ENCODE measurements at regions not wholly inside any gene's neighbourhood (a gene's known extent, or its start where the extent isn't known, plus 50 kb on each side); places are given as distances from the start of the nearest gene placed in this dataset.

- no peak overlapping the region for H3K4me3 ChIP-seq (ENCODE audit: low read length in 3 of 3)
- peaks cover 0 to 2% (median 0%) of the 10 kb centered on the region in 3 donors for H3K9me3 ChIP-seq (ENCODE audit: control insufficient read depth in 3 of 3, low read length in 3 of 3)
- H3K36me3 ChIP-seq (ENCODE audit: control insufficient read depth in 3 of 3, insufficient read depth in 3 of 3, low read length in 3 of 3): no peaks in the 10 kb centered on the region
- H3K9ac ChIP-seq (ENCODE audit: low read depth in 1 of 3, low read length in 3 of 3): no peak overlapping the region
- H3K27ac ChIP-seq (ENCODE audit: low read depth, low read length): no peak overlapping the region
- H3K4me1 ChIP-seq (ENCODE audit: control insufficient read depth in 3 of 3, insufficient read depth in 3 of 3, low read length in 3 of 3): no peaks in the 10 kb centered on the region
- no peaks in the 10 kb centered on the region for H3K27me3 ChIP-seq (ENCODE audit: control insufficient read depth in 3 of 3, insufficient read depth in 3 of 3, low read length in 3 of 3)
These were observed 284.5 kb upstream of the RASA1 start for GRCh38 chr5:86983208-86983607.

DNA sequence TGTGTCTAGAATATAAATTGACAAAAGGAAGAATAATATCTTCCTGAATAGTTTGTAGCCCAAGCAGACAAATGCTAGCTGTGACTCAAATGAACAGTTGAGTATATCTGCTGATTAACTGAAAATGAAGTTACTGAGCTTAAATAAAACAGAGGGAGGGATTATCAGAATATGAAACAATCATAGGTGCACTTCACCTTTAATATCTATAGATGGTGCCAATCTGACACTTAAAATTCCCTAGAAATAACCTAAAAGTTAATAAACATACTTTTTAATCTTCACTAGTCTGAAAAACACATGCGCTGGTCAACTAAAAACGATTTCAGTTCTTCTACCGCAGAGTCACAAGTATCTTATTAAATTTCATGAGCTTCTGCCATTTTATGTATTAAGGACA lies 280.8 kb upstream of the RASA1 start:
- Histone ChIP-seq H3K27ac (ENCODE audit: low read depth, low read length) (no peak overlapping the region), H3K9me3 (ENCODE audit: control insufficient read depth in 3 of 3, low read length in 3 of 3) (peaks cover 0 to 2% (median 0%) of the 10 kb centered on the region in 3 donors), H3K4me3 (ENCODE audit: low read length in 3 of 3) (no peak overlapping the region)

GRCh38 chr5:86997516-86997915 lies 270.2 kb upstream of the RASA1 start:
- H3K36me3 ChIP-seq (ENCODE audit: control insufficient read depth in 3 of 3, insufficient read depth in 3 of 3, low read length in 3 of 3): no peaks in the 10 kb centered on the region
- peaks cover 0 to 5% (median 0%) of the 10 kb centered on the region in 3 donors for H3K9me3 ChIP-seq (ENCODE audit: control insufficient read depth in 3 of 3, low read length in 3 of 3)
- H3K9ac ChIP-seq (ENCODE audit: low read depth in 1 of 3, low read length in 3 of 3): no peak overlapping the region
- H3K4me1 ChIP-seq (ENCODE audit: control insufficient read depth in 3 of 3, insufficient read depth in 3 of 3, low read length in 3 of 3): no peaks in the 10 kb centered on the region
- H3K27me3 ChIP-seq (ENCODE audit: control insufficient read depth in 3 of 3, insufficient read depth in 3 of 3, low read length in 3 of 3): no peaks in the 10 kb centered on the region
- H3K27ac ChIP-seq (ENCODE audit: low read depth, low read length): no peak overlapping the region
- no peak overlapping the region for H3K4me3 ChIP-seq (ENCODE audit: low read length in 3 of 3)

More for the DNA sequence above, 280.8 kb upstream of the RASA1 start:
- H3K36me3 ChIP-seq (ENCODE audit: control insufficient read depth in 3 of 3, insufficient read depth in 3 of 3, low read length in 3 of 3): no peaks in the 10 kb centered on the region
- no peaks in the 10 kb centered on the region for H3K27me3 ChIP-seq (ENCODE audit: control insufficient read depth in 3 of 3, insufficient read depth in 3 of 3, low read length in 3 of 3)
- H3K9ac ChIP-seq (ENCODE audit: low read depth in 1 of 3, low read length in 3 of 3): no peak overlapping the region
- no peaks in the 10 kb centered on the region for H3K4me1 ChIP-seq (ENCODE audit: control insufficient read depth in 3 of 3, insufficient read depth in 3 of 3, low read length in 3 of 3)

DNA sequence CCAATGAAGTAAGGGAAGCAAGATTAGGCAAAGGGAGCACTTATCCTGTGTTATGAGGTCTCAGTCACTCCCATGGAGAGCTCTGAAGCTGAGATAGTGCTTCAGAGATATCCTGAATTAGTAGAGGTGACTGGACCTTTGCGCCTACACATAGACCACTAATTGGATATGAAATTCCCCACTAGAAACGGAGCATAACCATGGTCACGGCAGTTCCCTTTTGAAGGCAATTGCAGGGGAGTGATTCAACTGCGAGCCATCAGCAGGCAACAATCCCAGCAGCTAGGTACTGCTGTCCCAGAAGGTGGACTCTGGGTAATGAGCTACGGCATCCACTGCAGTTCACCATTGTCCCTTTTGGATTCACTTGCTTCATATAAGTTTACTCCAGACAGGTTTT lies 267.7 kb upstream of the RASA1 start:
- Histone ChIP-seq H3K9ac (ENCODE audit: low read depth in 1 of 3, low read length in 3 of 3) (no peak overlapping the region), H3K4me3 (ENCODE audit: low read length in 3 of 3) (no peak overlapping the region), H3K36me3 (ENCODE audit: control insufficient read depth in 3 of 3, insufficient read depth in 3 of 3, low read length in 3 of 3) (no peaks in the 10 kb centered on the region), H3K27ac (ENCODE audit: low read depth, low read length) (no peak overlapping the region), H3K9me3 (ENCODE audit: control insufficient read depth in 3 of 3, low read length in 3 of 3) (peaks cover 0 to 5% (median 0%) of the 10 kb centered on the region in 3 donors), H3K4me1 (ENCODE audit: control insufficient read depth in 3 of 3, insufficient read depth in 3 of 3, low read length in 3 of 3) (no peaks in the 10 kb centered on the region), H3K27me3 (ENCODE audit: control insufficient read depth in 3 of 3, insufficient read depth in 3 of 3, low read length in 3 of 3) (no peaks in the 10 kb centered on the region)

DNA sequence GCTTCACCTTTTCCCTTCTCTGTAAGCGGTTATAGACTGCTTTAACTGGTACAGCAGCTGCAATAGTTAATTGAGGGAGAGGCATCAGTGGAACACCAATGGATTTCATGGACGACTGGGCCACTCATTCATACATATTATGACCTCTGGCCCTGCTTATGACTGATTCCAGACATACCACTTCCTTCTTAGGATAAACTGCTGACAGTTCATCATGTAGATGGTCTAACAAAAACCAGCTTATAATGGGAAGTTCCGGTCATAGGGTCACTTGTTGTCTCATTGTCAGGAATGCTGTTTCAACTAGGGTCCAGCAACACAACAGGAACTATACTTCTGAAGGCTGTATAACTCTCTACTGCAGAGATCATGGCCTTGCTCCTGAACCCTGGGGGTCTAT lies 265.2 kb upstream of the RASA1 start:
- Histone ChIP-seq H3K4me3 (ENCODE audit: low read length in 3 of 3) (no peak overlapping the region), H3K36me3 (ENCODE audit: control insufficient read depth in 3 of 3, insufficient read depth in 3 of 3, low read length in 3 of 3) (no peaks in the 10 kb centered on the region), H3K4me1 (ENCODE audit: control insufficient read depth in 3 of 3, insufficient read depth in 3 of 3, low read length in 3 of 3) (no peaks in the 10 kb centered on the region), H3K9ac (ENCODE audit: low read depth in 1 of 3, low read length in 3 of 3) (no peak overlapping the region), H3K27me3 (ENCODE audit: control insufficient read depth in 3 of 3, insufficient read depth in 3 of 3, low read length in 3 of 3) (no peaks in the 10 kb centered on the region), H3K9me3 (ENCODE audit: control insufficient read depth in 3 of 3, low read length in 3 of 3) (peaks cover 0 to under 1% (median 0%) of the 10 kb centered on the region in 3 donors), H3K27ac (ENCODE audit: low read depth, low read length) (no peak overlapping the region)

- H3K27ac ChIP-seq (ENCODE audit: low read depth, low read length): no peak overlapping the region
These were observed 263.6 kb upstream of the RASA1 start for GRCh38 chr5:87004101-87004500.

DNA sequence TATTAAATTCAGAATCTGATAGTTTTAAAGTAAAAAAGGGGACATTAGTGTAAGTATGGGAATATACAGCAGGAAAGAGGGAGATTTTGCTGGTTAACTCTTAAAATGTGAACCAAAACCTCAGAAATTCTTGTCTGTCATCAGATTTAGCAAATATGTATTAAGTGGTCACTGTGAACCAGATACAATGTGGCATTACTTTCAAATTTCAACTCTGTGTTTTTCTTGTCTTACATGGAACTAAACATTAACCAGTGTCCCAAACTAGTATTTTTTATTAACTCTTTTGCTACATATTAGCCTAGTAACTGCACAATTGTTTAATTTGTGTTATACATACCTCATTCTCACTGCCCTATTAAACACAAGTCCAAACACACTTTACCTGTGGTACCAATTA lies 259.9 kb upstream of the RASA1 start:
- Histone ChIP-seq H3K27me3 (ENCODE audit: control insufficient read depth in 3 of 3, insufficient read depth in 3 of 3, low read length in 3 of 3) (no peaks in the 10 kb centered on the region), H3K27ac (ENCODE audit: low read depth, low read length) (no peak overlapping the region), H3K4me3 (ENCODE audit: low read length in 3 of 3) (no peak overlapping the region), H3K4me1 (ENCODE audit: control insufficient read depth in 3 of 3, insufficient read depth in 3 of 3, low read length in 3 of 3) (no peaks in the 10 kb centered on the region), H3K9me3 (ENCODE audit: control insufficient read depth in 3 of 3, low read length in 3 of 3) (no peaks in the 10 kb centered on the region), H3K36me3 (ENCODE audit: control insufficient read depth in 3 of 3, insufficient read depth in 3 of 3, low read length in 3 of 3) (no peaks in the 10 kb centered on the region), H3K9ac (ENCODE audit: low read depth in 1 of 3, low read length in 3 of 3) (no peak overlapping the region)

More at GRCh38 chr5:87004101-87004500, 263.6 kb upstream of the RASA1 start:
- Histone ChIP-seq H3K27me3 (ENCODE audit: control insufficient read depth in 3 of 3, insufficient read depth in 3 of 3, low read length in 3 of 3) (no peaks in the 10 kb centered on the region), H3K9ac (ENCODE audit: low read depth in 1 of 3, low read length in 3 of 3) (no peak overlapping the region), H3K4me1 (ENCODE audit: control insufficient read depth in 3 of 3, insufficient read depth in 3 of 3, low read length in 3 of 3) (no peaks in the 10 kb centered on the region), H3K9me3 (ENCODE audit: control insufficient read depth in 3 of 3, low read length in 3 of 3) (no peaks in the 10 kb centered on the region), H3K36me3 (ENCODE audit: control insufficient read depth in 3 of 3, insufficient read depth in 3 of 3, low read length in 3 of 3) (no peaks in the 10 kb centered on the region), H3K4me3 (ENCODE audit: low read length in 3 of 3) (no peak overlapping the region)

DNA sequence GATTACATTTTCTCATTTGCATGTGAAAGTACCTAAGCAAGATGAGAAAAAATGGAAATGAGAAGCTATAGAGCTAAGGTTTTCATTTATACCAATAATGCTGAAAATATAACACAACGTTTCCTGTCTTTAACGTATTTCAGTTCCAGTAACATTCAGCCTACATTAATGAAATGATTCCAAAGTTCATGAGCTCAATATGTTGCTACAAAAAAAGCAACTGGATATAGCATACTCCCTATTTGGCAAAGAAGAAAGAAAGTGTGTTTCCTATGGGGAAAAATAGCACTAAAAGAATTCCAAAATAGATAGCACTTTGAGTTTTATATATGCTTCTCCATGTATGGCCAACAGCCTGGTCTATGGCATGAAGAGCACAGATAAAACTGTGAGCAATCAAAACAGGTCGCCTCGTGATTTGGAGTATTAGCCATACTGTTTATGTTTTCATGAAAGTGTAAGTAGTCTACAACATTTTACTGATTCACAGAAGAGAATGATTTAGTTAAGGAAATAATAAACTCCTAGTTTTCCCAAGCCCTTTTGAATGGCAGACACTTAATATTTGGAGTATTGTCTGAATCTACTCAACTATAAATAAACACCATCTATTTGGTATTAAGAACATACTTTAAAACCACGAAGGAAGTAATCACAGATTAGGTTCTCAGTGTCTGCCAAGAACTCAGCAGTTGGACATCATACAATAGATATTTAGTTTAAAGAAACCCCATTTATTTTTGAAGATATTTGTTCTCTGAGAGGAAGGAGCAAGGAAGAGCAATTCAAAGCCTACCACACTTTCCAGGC lies 258.7 kb upstream of the RASA1 start:
- Histone ChIP-seq H3K27me3 (ENCODE audit: control insufficient read depth in 3 of 3, insufficient read depth in 3 of 3, low read length in 3 of 3) (no peaks in the 10 kb centered on the region), H3K4me3 (ENCODE audit: low read length in 3 of 3) (no peak overlapping the region), H3K9me3 (ENCODE audit: control insufficient read depth in 3 of 3, low read length in 3 of 3) (no peaks in the 10 kb centered on the region), H3K27ac (ENCODE audit: low read depth, low read length) (no peak overlapping the region), H3K4me1 (ENCODE audit: control insufficient read depth in 3 of 3, insufficient read depth in 3 of 3, low read length in 3 of 3) (no peaks in the 10 kb centered on the region), H3K9ac (ENCODE audit: low read depth in 1 of 3, low read length in 3 of 3) (no peak overlapping the region), H3K36me3 (ENCODE audit: control insufficient read depth in 3 of 3, insufficient read depth in 3 of 3, low read length in 3 of 3) (no peaks in the 10 kb centered on the region)

DNA sequence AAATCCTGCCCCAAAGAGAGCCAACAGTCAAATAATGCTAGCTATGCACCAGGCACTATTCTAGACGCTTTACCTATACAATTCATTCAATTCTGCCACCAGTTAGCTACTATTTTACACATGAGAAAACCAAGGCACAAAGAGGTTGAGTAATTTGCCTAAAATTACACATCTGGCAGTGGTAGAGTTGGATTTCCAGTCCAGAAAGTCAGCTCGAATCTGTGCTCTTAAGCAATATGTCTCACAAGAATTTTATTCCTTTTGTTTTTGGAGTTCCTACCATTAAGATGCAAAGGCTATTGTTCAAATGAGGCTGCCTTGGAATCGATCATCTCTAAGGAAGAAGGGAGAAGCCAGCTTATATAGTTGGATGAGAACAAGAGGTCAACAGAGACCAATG lies 256.9 kb upstream of the RASA1 start:
- H3K36me3 ChIP-seq (ENCODE audit: control insufficient read depth in 3 of 3, insufficient read depth in 3 of 3, low read length in 3 of 3): no peaks in the 10 kb centered on the region
- no peaks in the 10 kb centered on the region for H3K27me3 ChIP-seq (ENCODE audit: control insufficient read depth in 3 of 3, insufficient read depth in 3 of 3, low read length in 3 of 3)
- H3K27ac ChIP-seq (ENCODE audit: low read depth, low read length): no peak overlapping the region
- no peaks in the 10 kb centered on the region for H3K4me1 ChIP-seq (ENCODE audit: control insufficient read depth in 3 of 3, insufficient read depth in 3 of 3, low read length in 3 of 3)
- no peak overlapping the region for H3K4me3 ChIP-seq (ENCODE audit: low read length in 3 of 3)
- H3K9ac ChIP-seq (ENCODE audit: low read depth in 1 of 3, low read length in 3 of 3): no peak overlapping the region
- H3K9me3 ChIP-seq (ENCODE audit: control insufficient read depth in 3 of 3, low read length in 3 of 3): no peaks in the 10 kb centered on the region

- Histone ChIP-seq H3K4me3 (ENCODE audit: low read length in 3 of 3) (no peak overlapping the region), H3K27ac (ENCODE audit: low read depth, low read length) (no peak overlapping the region), H3K36me3 (ENCODE audit: control insufficient read depth in 3 of 3, insufficient read depth in 3 of 3, low read length in 3 of 3) (no peaks in the 10 kb centered on the region), H3K9me3 (ENCODE audit: control insufficient read depth in 3 of 3, low read length in 3 of 3) (no peaks in the 10 kb centered on the region), H3K9ac (ENCODE audit: low read depth in 1 of 3, low read length in 3 of 3) (no peak overlapping the region), H3K27me3 (ENCODE audit: control insufficient read depth in 3 of 3, insufficient read depth in 3 of 3, low read length in 3 of 3) (no peaks in the 10 kb centered on the region), H3K4me1 (ENCODE audit: control insufficient read depth in 3 of 3, insufficient read depth in 3 of 3, low read length in 3 of 3) (no peaks in the 10 kb centered on the region)
These were observed 251.8 kb upstream of the RASA1 start for GRCh38 chr5:87015901-87016300.

Data from skeletal muscle tissue (tissue), 3 donors.